ENCODE measurements at regions not wholly inside any gene's neighbourhood (a gene's known extent, or its start where the extent isn't known, plus 50 kb on each side); places are given as distances from the start of the nearest gene placed in this dataset.

DNA sequence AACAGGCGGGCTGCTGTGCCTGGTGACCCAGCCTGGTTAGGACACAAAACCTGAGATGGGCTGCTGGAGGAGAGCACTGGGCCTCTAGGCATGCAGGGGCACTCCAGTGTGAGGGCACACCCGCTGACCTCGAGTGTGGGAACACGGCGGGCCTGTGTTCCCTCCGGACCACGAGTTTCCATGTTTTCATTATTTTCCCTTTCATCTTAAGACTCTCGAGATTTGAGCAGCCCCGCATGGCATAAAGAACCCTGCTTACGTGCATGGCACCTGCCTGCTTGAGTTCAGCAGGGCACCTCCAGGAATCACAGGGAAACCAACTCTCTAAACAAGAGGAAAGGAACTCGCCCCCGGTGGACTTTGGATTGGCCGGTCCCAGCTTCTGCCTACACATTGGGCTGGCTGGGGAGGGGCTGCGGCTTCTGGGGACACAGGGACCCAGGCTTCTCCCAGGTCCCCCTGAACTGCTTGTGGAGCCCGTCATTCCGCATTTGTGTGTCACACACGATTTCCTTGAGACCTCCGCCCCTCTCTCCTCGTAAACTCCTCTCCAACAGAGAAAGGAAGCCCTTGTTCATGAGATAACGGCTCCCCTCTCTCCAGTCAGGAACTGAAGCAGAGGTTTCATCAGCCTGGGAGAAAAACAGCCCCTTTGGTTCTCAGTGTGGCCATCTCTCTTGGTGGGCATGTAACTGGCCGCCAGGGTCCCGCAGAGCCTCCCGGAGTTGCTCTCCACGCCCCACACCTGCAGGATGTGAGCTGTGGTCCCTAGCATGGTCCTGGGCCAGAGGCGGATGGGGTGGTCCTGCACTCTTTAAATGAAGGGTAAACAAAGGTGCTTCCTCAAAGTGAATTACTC is 181.8 kb downstream of the TTLL2 start:
- TF ChIP-seq ZNF830 (tag by site-specific recombination; IDR thresholded peaks at IDR 0.05; ENCODE audit: low read depth) (no peak), ZNF350 (tag by site-specific recombination; IDR thresholded peaks at IDR 0.05) (no peak), ZBTB48 (tag by site-specific recombination; IDR thresholded peaks at IDR 0.05) (no peak), ZIC2 (tag by site-specific recombination; IDR thresholded peaks at IDR 0.05) (peak; percentile 19; the same call in 1 of the 2 replicates)
- TF ChIP-seq, protein P1, sequence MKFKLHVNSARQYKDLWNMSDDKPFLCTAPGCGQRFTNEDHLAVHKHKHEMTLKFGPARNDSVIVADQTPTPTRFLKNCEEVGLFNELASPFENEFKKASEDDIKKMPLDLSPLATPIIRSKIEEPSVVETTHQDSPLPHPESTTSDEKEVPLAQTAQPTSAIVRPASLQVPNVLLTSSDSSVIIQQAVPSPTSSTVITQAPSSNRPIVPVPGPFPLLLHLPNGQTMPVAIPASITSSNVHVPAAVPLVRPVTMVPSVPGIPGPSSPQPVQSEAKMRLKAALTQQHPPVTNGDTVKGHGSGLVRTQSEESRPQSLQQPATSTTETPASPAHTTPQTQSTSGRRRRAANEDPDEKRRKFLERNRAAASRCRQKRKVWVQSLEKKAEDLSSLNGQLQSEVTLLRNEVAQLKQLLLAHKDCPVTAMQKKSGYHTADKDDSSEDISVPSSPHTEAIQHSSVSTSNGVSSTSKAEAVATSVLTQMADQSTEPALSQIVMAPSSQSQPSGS (tag by site-specific recombination; IDR thresholded peaks at IDR 0.05; ENCODE audit: low read depth), result no peak
- ChIA-PET CTCF (interaction anchor here (0.9 kb wide), 1 partner anchor 21 kb away, joined by 3 read pairs; no protein-coding TSS in a partner anchor), POLR2A (no interaction called here)
- H3K9me3 ChIP-seq (ENCODE audit: control insufficient read depth, insufficient read depth, low read depth, low read length), result no peaks in the 10 kb centered on the region
- no peak overlapping the region for H3K27ac ChIP-seq (ENCODE audit: extremely low read depth, low read depth, low read length)
- H3K4me3 ChIP-seq (ENCODE audit: low read depth, low read length), result no peak overlapping the region
- H3K4me1 ChIP-seq (ENCODE audit: control insufficient read depth, insufficient read depth, low read length), result no peaks in the 10 kb centered on the region
- H3K36me3 ChIP-seq (ENCODE audit: control insufficient read depth in 2 of 2, insufficient read depth in 1 of 2, low read length in 2 of 2), result no peaks in the 10 kb centered on the region

DNA sequence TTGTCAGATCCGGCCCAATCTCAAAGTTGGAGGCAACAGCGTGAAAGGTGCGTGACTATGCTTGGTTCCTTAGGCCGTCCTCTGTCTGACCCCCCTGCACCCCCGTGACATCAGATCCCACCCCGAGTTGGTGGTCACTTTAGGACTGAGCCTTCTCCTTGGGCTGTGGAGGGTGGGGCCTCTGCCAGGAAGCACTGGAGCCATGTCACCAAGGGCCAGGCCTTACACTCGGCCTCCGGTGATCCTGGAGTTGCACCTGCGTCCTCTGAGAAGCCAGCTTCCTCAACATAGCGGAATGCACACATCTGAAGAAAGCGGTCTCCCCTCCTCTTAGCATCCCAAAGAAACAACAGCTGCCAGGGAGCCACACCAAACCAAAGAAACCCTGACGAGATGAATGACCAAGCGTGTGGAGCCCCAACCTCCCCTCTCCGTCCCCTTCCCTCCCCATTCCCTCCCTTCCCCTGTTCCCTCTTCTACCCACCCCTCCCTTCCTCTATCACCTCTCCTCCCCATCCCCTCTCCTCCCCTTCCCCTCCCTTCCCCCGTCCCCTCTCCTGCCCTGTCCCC is 182.6 kb downstream of the TTLL2 start:
- no peaks in the 10 kb centered on the region for H3K36me3 ChIP-seq (ENCODE audit: control insufficient read depth in 2 of 2, insufficient read depth in 1 of 2, low read length in 2 of 2)
- TF ChIP-seq ZNF629 (tag by site-specific recombination; IDR thresholded peaks at IDR 0.05) (no peak), ZNF707 (tag by site-specific recombination; IDR thresholded peaks at IDR 0.05) (no peak), KLF8 (tag by site-specific recombination; IDR thresholded peaks at IDR 0.05) (no peak), ZNF416 (tag by site-specific recombination; IDR thresholded peaks at IDR 0.05) (no peak), ZNF184 (tag by site-specific recombination; IDR thresholded peaks at IDR 0.05) (no peak), OSR2 (tag by site-specific recombination; IDR thresholded peaks at IDR 0.05) (no peak), ZNF114 (tag by site-specific recombination; IDR thresholded peaks at IDR 0.05) (no peak), ZNF350 (tag by site-specific recombination; IDR thresholded peaks at IDR 0.05) (no peak)
- no peaks in the 10 kb centered on the region for H3K4me1 ChIP-seq (ENCODE audit: control insufficient read depth, insufficient read depth, low read length)
- POLR2A ChIA-PET, result no interaction called here
- no peak overlapping the region for H3K4me3 ChIP-seq (ENCODE audit: low read depth, low read length)
- H3K9me3 ChIP-seq (ENCODE audit: control insufficient read depth, insufficient read depth, low read depth, low read length), result no peaks in the 10 kb centered on the region
- CTCF ChIA-PET, result no interaction called here
- no peak overlapping the region for H3K27ac ChIP-seq (ENCODE audit: extremely low read depth, low read depth, low read length)

DNA sequence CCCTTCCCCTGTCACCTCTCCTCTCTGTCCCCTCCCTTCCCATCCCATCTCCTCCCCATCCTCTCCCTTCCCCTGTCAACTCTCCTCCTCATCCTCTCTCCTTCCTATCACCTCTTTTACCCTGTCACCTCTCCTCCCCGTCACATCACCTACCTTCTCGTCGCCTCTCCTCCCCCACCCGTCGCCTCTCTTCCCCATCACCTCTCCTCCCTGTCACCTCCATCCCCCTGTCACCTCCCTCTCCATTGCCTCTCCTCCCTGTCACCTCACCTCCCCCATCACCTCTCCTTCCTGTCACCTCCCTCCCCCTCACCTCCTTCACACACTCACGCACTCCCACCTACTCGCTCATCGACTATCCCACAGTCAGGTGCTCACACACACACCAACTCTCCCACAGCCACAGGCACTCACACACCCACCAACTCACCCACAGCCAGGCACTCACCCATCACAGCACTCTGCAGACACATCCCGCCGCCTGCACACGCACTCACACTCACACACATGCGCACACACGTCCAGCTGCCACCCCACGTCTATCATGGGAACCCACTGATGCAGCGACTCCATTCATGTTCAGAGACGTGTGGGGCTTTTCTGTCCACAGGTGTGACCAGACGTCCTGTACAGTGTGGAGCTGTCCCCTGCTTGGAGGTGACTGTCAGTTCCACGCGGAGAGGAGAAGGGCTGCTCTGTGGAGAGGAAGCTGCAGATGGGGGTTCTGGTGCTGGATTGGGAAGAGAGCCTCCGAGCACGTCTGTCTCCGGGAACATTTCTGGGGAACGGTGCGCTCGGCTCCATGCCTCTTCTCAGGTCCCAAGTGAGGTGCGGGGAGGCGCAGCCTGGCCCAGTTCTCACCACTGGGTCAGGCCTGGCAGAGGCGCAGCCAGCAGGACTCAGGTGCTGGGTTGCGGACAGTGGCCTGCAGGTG is 184.3 kb downstream of the TTLL2 start:
- TF ChIP-seq ZNF266 (tag by site-specific recombination; IDR thresholded peaks at IDR 0.05; ENCODE audit: low read depth) (no peak), KLF7 (tag by site-specific recombination; IDR thresholded peaks at IDR 0.05; ENCODE audit: borderline replicate concordance) (no peak), ZBTB21 (tag by site-specific recombination; IDR thresholded peaks at IDR 0.05) (no peak), ZFHX2 (tag by site-specific recombination; conservative IDR thresholded peaks at IDR 0.05) (peak; percentile 99), BCL11B (tag by site-specific recombination; IDR thresholded peaks at IDR 0.05; ENCODE audit: low read depth) (no peak), KLF16 (tag by site-specific recombination; IDR thresholded peaks at IDR 0.05) (no peak), EGR2 (tag by site-specific recombination; IDR thresholded peaks at IDR 0.05; ENCODE audit: low read depth) (peak; percentile 100)
- TF ChIP-seq, protein P2, sequence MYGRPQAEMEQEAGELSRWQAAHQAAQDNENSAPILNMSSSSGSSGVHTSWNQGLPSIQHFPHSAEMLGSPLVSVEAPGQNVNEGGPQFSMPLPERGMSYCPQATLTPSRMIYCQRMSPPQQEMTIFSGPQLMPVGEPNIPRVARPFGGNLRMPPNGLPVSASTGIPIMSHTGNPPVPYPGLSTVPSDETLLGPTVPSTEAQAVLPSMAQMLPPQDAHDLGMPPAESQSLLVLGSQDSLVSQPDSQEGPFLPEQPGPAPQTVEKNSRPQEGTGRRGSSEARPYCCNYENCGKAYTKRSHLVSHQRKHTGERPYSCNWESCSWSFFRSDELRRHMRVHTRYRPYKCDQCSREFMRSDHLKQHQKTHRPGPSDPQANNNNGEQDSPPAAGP (tag by site-specific recombination; IDR thresholded peaks at IDR 0.05), result peak; percentile 86; the same call in 1 of the 2 replicates
- H3K9me3 ChIP-seq (ENCODE audit: control insufficient read depth, insufficient read depth, low read depth, low read length), result no peaks in the 10 kb centered on the region
- no peak overlapping the region for H3K27ac ChIP-seq (ENCODE audit: extremely low read depth, low read depth, low read length)
- no peaks in the 10 kb centered on the region for H3K4me1 ChIP-seq (ENCODE audit: control insufficient read depth, insufficient read depth, low read length)
- POLR2A ChIA-PET, result no interaction called here
- H3K4me3 ChIP-seq (ENCODE audit: low read depth, low read length), result no peak overlapping the region
- CTCF ChIA-PET, result no interaction called here
- H3K36me3 ChIP-seq (ENCODE audit: control insufficient read depth in 2 of 2, insufficient read depth in 1 of 2, low read length in 2 of 2), result no peaks in the 10 kb centered on the region

Measured in HEK293 (cell line).